ENCODE measurements at regions not wholly inside any gene's neighbourhood (a gene's known extent, or its start where the extent isn't known, plus 50 kb on each side); places are given as distances from the start of the nearest gene placed in this dataset.

DNA sequence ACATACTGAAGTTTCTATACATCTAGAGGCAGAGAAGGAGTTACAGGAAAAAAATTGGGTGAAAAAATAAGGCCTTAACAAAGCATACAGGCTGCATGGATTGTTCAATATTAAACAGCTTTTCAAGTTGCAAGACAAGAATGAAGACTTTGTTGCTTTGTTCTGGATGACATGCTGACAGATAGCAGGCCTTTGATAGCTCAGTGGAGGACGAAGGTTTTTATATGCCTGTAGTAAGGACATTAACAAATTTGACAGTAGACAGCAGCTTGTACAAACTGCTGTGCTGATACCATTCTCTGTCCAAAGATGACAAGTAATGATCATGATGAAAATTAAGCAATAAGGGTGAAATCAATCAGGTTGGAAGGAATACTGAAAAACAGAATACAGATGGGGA lies 309.9 kb downstream of the NKX6-1 start:
- Histone ChIP-seq H3K27ac (ENCODE audit: insufficient read depth, low read depth, low read length) (no peak overlapping the region), H3K9ac (replicated peaks; ENCODE audit: extremely low read depth, insufficient read depth, low read length) (no peak overlapping the region), H3K36me3 (ENCODE audit: control insufficient read depth in 2 of 2, extremely low read depth in 1 of 2, insufficient read depth in 2 of 2, low read length in 2 of 2) (no peaks in the 10 kb centered on the region), H3K27me3 (ENCODE audit: control insufficient read depth in 2 of 2, insufficient read depth in 2 of 2, low read length in 2 of 2) (no peaks in the 10 kb centered on the region), H3K4me1 (ENCODE audit: control insufficient read depth, extremely low read depth, insufficient read depth, low read length) (no peaks in the 10 kb centered on the region), H3K9me3 (replicated peaks; ENCODE audit: control insufficient read depth, insufficient read depth, low read length) (no peaks in the 10 kb centered on the region), H2AFZ (ENCODE audit: low read depth, low read length) (no peak overlapping the region), H3K79me2 (ENCODE audit: control insufficient read depth, insufficient read depth, low read length) (no peaks in the 10 kb centered on the region), H3K4me2 (ENCODE audit: insufficient read depth, low read length) (no peak overlapping the region), H3K4me3 (replicated peaks in 1 of 3; ENCODE audit: insufficient read depth in 1 of 3, low read depth in 1 of 3, low read length in 3 of 3) (no peak overlapping the region), H4K20me1 (replicated peaks; ENCODE audit: control insufficient read depth, extremely low read depth, insufficient read depth, low read length) (no peaks in the 10 kb centered on the region), H3K9me1 (replicated peaks; ENCODE audit: control insufficient read depth, extremely low read depth, insufficient read depth, low read length) (no peaks in the 10 kb centered on the region)
- POLR2A ChIA-PET, result no interaction called here
- TF ChIP-seq POLR2A (IDR thresholded peaks at IDR 0.05; ENCODE audit: low read depth, low read length) (no peak), FOS (IDR thresholded peaks at IDR 0.05; ENCODE audit: borderline replicate concordance, insufficient read depth, low read length) (no peak), EZH2 (IDR thresholded peaks at IDR 0.05; ENCODE audit: borderline replicate concordance, low read depth, low read length, severe bottlenecking) (no peak), JUN (IDR thresholded peaks at IDR 0.05; ENCODE audit: borderline replicate concordance, insufficient read depth, insufficient read length, low read depth) (no peak), GATA2 (IDR thresholded peaks at IDR 0.05; ENCODE audit: insufficient read depth, insufficient read length, low read depth, low read length) (no peak), CTCF (IDR thresholded peaks at IDR 0.05; ENCODE audit: extremely low read depth in 1 of 2, insufficient read depth in 1 of 2, low read depth in 1 of 2, low read length in 2 of 2) (no peak), POLR2AphosphoS5 (IDR thresholded peaks at IDR 0.05; ENCODE audit: insufficient read depth, low read depth, low read length) (no peak), MAX (IDR thresholded peaks at IDR 0.05; ENCODE audit: insufficient read depth, insufficient read length) (no peak), MYC (IDR thresholded peaks at IDR 0.05; ENCODE audit: low read depth, low read length) (no peak)
- CTCF ChIA-PET, result no interaction called here
- dilution Hi-C loops (cut with MboI; ENCODE audit: extremely low pct_ligation_motif_present, low sequenced_read_pairs) (no loop called here), intact Hi-C loops (cut with micrococcal nuclease) (no loop called here)
- no peak for FAIRE-seq
- DNase-seq (ENCODE audit: low read depth, low spot score), result no peak
- no TSS peak for BruUV-seq (replicated peaks)
